GM12878 (cell line): ENCODE measurements at regions not wholly inside any gene's neighbourhood (a gene's known extent, or its start where the extent isn't known, plus 50 kb on each side); places are given as distances from the start of the nearest gene placed in this dataset.

Experiments
- ATAC-seq: fragments of 200-7000 bp; cut with Tn5 transposase; 3 replicates; pipeline ENCODE4 v1.9.1; 2020; ENCODE audit warnings: mild to moderate bottlenecking, moderate library complexity
- BruUV-seq: library from RNA; stranded (reverse); fragments of 400-500 nt; replicated peaks from 2 replicates; lab custom pipeline; 2021; lab: Mats Ljungman, UMichigan
- CTCF ChIA-PET: fragments of 300-600 bp; sonication (Branson Sonifier 250); formaldehyde crosslinking; extraction: SDS; loops from one replicate; lab custom pipeline; 2021; ENCODE audit warnings: inconsistent platforms; lab: Yijun Ruan, JAX
- POLR2A ChIA-PET: fragments of 350-600 bp; formaldehyde crosslinking; extraction: SDS; loops from one replicate; lab custom pipeline; 2021; ENCODE audit warnings: inconsistent platforms; lab: Charles Lee
- RAD21 ChIA-PET: fragments of 300-600 bp; sonication (Branson Sonifier 250); formaldehyde crosslinking; loops from one replicate; lab custom pipeline; 2023; ENCODE audit warnings: antibody characterized with exemption; ENCODE audit not compliant: unreplicated experiment; lab: Charles Lee
- SMC1A ChIA-PET: fragments of 300-600 bp; sonication (Branson Sonifier 250); formaldehyde crosslinking; loops from one replicate; lab custom pipeline; 2023; ENCODE audit not compliant: unreplicated experiment, uncharacterized antibody; lab: Charles Lee
- DNase-seq: peaks from one replicate; pipeline ENCODE4 v3.0.0-alpha.2; 2011; ENCODE audit warnings: low read depth, low spot score
- FAIRE-seq: peaks from 3 replicates; lab custom pipeline; 2011; peaks lifted over from hg19 to GRCh38; lab: Jason Lieb, UNC
- H2AFZ ChIP-seq: 2 replicates; pipeline ENCODE4 v1.6.0; 2011; ENCODE audit warnings: low read depth, low read length, control low read depth; ENCODE audit not compliant: control insufficient read depth
- H3K27ac ChIP-seq: 2 replicates; pipeline ENCODE4 v1.5.1; 2011; ENCODE audit warnings: control low read depth; ENCODE audit not compliant: control insufficient read depth, insufficient read depth
- H3K27me3 ChIP-seq, 2 experiments: replicated peaks in 1 of 2; 2 replicates each; pipeline versions ENCODE4 v1.6.0 to v1.6.1; 2011; ENCODE audit warnings: low read length in 1 of 2; ENCODE audit not compliant: control insufficient read depth in 2 of 2, insufficient read depth in 2 of 2
- H3K36me3 ChIP-seq, 2 experiments: 2 replicates each; pipeline ENCODE4 v1.5.1; 2011; ENCODE audit warnings: low read length in 1 of 2; ENCODE audit not compliant: control insufficient read depth in 2 of 2, insufficient read depth in 2 of 2
- H3K4me1 ChIP-seq: 2 replicates; pipeline ENCODE4 v1.6.1; 2011; ENCODE audit warnings: mild to moderate bottlenecking, low read length, moderate library complexity, mixed read lengths; ENCODE audit not compliant: control insufficient read depth, insufficient read depth
- H3K4me2 ChIP-seq: 2 replicates; pipeline ENCODE4 v1.6.0; 2011; ENCODE audit warnings: control low read depth; ENCODE audit not compliant: control insufficient read depth, insufficient read depth
- H3K4me3 ChIP-seq: fragments of 200-600 bp; sonication (generic); 2 replicates; pipeline ENCODE4 v1.5.1; 2016
- H3K79me2 ChIP-seq: 2 replicates; pipeline ENCODE4 v1.6.0; 2011; ENCODE audit warnings: low read length; ENCODE audit not compliant: control insufficient read depth, insufficient read depth
- H3K9ac ChIP-seq: 2 replicates; pipeline ENCODE4 v1.8.0; 2011; ENCODE audit warnings: low read length, control low read depth, mixed read lengths; ENCODE audit not compliant: control insufficient read depth, insufficient read depth
- H3K9me3 ChIP-seq: replicated peaks from 3 replicates; pipeline ENCODE4 v1.5.1; 2011; ENCODE audit warnings: mild to moderate bottlenecking, low read length; ENCODE audit not compliant: control insufficient read depth, insufficient read depth
- H4K20me1 ChIP-seq: 2 replicates; pipeline ENCODE4 v1.6.0; 2011; ENCODE audit not compliant: control insufficient read depth, insufficient read depth
- SP1 ChIP-seq: IDR thresholded peaks from one replicate; pipeline ENCODE4 v1.6.1; 2011; ENCODE audit warnings: low read depth, low read length
- SREBF1 ChIP-seq: IDR thresholded peaks from 2 replicates; pipeline ENCODE4 v1.6.1; 2012; ENCODE audit warnings: mild to moderate bottlenecking, low read length
- YY1 ChIP-seq: IDR thresholded peaks from 2 replicates; pipeline ENCODE4 v1.6.1; 2011; ENCODE audit warnings: low read depth, mild to moderate bottlenecking, low read length
- ZNF384 ChIP-seq: IDR thresholded peaks from 2 replicates; pipeline ENCODE4 v1.6.1; 2012; ENCODE audit warnings: low read depth, mild to moderate bottlenecking, low read length, improper control_type of control experiment, borderline replicate concordance
- WGBS: methylation state at CpG from one replicate; pipeline ENCODE4 v1.1.6; 2016; ENCODE audit warnings: low lambda C conversion rate; ENCODE audit not compliant: insufficient replicate concordance, insufficient coverage; ENCODE audit errors: missing lambda C conversion rate; 5-methylcytosine and 5-hydroxymethylcytosine counted together
- in situ Hi-C: fragments of 300-500 bp; cut with MboI; formaldehyde crosslinking; loops from 9 replicates; pipeline ENCODE4 v1.14.3; 2018; ENCODE audit warnings: mixed read lengths
- intact Hi-C: fragments of 100-400 bp; cut with micrococcal nuclease; formaldehyde crosslinking; loops from one replicate; pipeline ENCODE4 v1.14.2; 2022; ENCODE audit not compliant: unreplicated experiment
- TF ChIP-seq, protein P1 (sequence below): fragments of 450-650 bp; IDR thresholded peaks from 2 replicates; pipeline ENCODE4 v1.6.1; 2018; ENCODE audit warnings: mild to moderate bottlenecking, low read depth, moderate library complexity; ENCODE audit not compliant: partially characterized antibody

GRCh38 chr1:200245473-200245872, 164.4 kb downstream of the ZNF281 start:
- FAIRE-seq (no peak), ATAC-seq (no peak), DNase-seq (no peak)
- H4K20me1 ChIP-seq: no peaks in the 10 kb centered on the region
- BruUV-seq: no TSS peak
- TF ChIP-seq, protein P1, sequence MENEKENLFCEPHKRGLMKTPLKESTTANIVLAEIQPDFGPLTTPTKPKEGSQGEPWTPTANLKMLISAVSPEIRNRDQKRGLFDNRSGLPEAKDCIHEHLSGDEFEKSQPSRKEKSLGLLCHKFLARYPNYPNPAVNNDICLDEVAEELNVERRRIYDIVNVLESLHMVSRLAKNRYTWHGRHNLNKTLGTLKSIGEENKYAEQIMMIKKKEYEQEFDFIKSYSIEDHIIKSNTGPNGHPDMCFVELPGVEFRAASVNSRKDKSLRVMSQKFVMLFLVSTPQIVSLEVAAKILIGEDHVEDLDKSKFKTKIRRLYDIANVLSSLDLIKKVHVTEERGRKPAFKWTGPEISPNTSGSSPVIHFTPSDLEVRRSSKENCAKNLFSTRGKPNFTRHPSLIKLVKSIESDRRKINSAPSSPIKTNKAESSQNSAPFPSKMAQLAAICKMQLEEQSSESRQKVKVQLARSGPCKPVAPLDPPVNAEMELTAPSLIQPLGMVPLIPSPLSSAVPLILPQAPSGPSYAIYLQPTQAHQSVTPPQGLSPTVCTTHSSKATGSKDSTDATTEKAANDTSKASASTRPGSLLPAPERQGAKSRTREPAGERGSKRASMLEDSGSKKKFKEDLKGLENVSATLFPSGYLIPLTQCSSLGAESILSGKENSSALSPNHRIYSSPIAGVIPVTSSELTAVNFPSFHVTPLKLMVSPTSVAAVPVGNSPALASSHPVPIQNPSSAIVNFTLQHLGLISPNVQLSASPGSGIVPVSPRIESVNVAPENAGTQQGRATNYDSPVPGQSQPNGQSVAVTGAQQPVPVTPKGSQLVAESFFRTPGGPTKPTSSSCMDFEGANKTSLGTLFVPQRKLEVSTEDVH: no peak
- no peak for TF ChIP-seq ZNF384
- no peak for TF ChIP-seq SP1
- no peak for TF ChIP-seq YY1
- TF ChIP-seq SREBF1: no peak
- H3K9me3 ChIP-seq: no peaks in the 10 kb centered on the region
- no peaks in the 10 kb centered on the region for H3K79me2 ChIP-seq
- no peak overlapping the region for H3K9ac ChIP-seq
- ChIA-PET POLR2A (no interaction called here), RAD21 (no interaction called here), CTCF (interaction anchor here (1.2 to 1.5 kb wide), 4 partner anchors 10 to 76 kb away, joined by 3 to 5 read pairs (median 4); no protein-coding TSS in a partner anchor), SMC1A (interaction anchor here (1.1 to 1.7 kb wide), 4 partner anchors 9 to 245 kb away, joined by 3 to 4 read pairs (median 4); no protein-coding TSS in a partner anchor)
- H3K4me2 ChIP-seq: no peak overlapping the region
- WGBS: 18% methylated on average over 7 of the region's 7 CpGs
- no peak overlapping the region for H3K27ac ChIP-seq
- H3K4me1 ChIP-seq: no peaks in the 10 kb centered on the region
- H3K27me3 ChIP-seq: peaks cover 0 to 6% of the 10 kb centered on the region in 2 experiments; a peak in 3 of 4 replicates
- no peak overlapping the region for H2AFZ ChIP-seq
- intact Hi-C loops: no loop called here
- no peak overlapping the region for H3K4me3 ChIP-seq
- H3K36me3 ChIP-seq: no peaks in the 10 kb centered on the region
- in situ Hi-C loops: no loop called here
